WTC11 (cell line): ENCODE measurements at regions not wholly inside any gene's neighbourhood (a gene's known extent, or its start where the extent isn't known, plus 50 kb on each side); places are given as distances from the start of the nearest gene placed in this dataset.

ENCODE experiments used
- CREM ChIP-seq: sonication (generic); formaldehyde crosslinking; IDR thresholded peaks from 2 replicates; pipeline ENCODE4 v1.8.1; 2022; ENCODE audit warnings: mild to moderate bottlenecking, missing genetic modification reagents, moderate library complexity
- KAT7 ChIP-seq: sonication (generic); formaldehyde crosslinking; IDR thresholded peaks from 2 replicates; pipeline ENCODE4 v1.8.1; 2023; ENCODE audit warnings: missing genetic modification reagents, mild to moderate bottlenecking, borderline replicate concordance
- NFE2L1 ChIP-seq: sonication (generic); formaldehyde crosslinking; IDR thresholded peaks from 2 replicates; pipeline ENCODE4 v1.8.1; 2023; ENCODE audit warnings: missing genetic modification reagents
- ZNF416 ChIP-seq: fragments of 250-450 bp; sonication (Bioruptor Pico); IDR thresholded peaks from 2 replicates; pipeline ENCODE4 v1.9.0; 2021; ENCODE audit warnings: mild to moderate bottlenecking, inconsistent platforms
- TF ChIP-seq, protein P1 (sequence below): fragments of 200-600 bp; IDR thresholded peaks from 2 replicates; pipeline ENCODE4 v1.8.0; 2022; ENCODE audit warnings: antibody characterized with exemption

- TF ChIP-seq, protein P1, sequence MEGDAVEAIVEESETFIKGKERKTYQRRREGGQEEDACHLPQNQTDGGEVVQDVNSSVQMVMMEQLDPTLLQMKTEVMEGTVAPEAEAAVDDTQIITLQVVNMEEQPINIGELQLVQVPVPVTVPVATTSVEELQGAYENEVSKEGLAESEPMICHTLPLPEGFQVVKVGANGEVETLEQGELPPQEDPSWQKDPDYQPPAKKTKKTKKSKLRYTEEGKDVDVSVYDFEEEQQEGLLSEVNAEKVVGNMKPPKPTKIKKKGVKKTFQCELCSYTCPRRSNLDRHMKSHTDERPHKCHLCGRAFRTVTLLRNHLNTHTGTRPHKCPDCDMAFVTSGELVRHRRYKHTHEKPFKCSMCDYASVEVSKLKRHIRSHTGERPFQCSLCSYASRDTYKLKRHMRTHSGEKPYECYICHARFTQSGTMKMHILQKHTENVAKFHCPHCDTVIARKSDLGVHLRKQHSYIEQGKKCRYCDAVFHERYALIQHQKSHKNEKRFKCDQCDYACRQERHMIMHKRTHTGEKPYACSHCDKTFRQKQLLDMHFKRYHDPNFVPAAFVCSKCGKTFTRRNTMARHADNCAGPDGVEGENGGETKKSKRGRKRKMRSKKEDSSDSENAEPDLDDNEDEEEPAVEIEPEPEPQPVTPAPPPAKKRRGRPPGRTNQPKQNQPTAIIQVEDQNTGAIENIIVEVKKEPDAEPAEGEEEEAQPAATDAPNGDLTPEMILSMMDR, result no peak
- TF ChIP-seq NFE2L1 (CRISPR knock-in tag), result no peak
- TF ChIP-seq KAT7 (CRISPR knock-in tag), result no peak
- no peak for TF ChIP-seq CREM
- TF ChIP-seq ZNF416, result no peak
Observed at GRCh38 chr2:2838548-2838845, 507.4 kb upstream of the MYT1L start.
